ENCODE measurements at regions not wholly inside any gene's neighbourhood (a gene's known extent, or its start where the extent isn't known, plus 50 kb on each side); places are given as distances from the start of the nearest gene placed in this dataset.

- no peak for DNase-seq
- peak overlapping the region in 1 of 2 donors; percentile 35 for H3K27ac ChIP-seq
- 72 to 84% (median 81%) methylated on average over 3 of the region's 3 CpGs for WGBS, 3 donors
- intact Hi-C loops (cut with DNase I), result no loop called here
- H3K4me3 ChIP-seq, result no peak overlapping the region
- H3K27me3 ChIP-seq, result no peaks in the 10 kb centered on the region
- H3K4me1 ChIP-seq (ENCODE audit: insufficient read depth), result peaks cover 2% of the 10 kb centered on the region
- no peaks in the 10 kb centered on the region for H3K36me3 ChIP-seq
- no peaks in the 10 kb centered on the region for H3K9me3 ChIP-seq
- TF ChIP-seq POLR2A (IDR thresholded peaks at IDR 0.05) (no peak), EP300 (IDR thresholded peaks at IDR 0.05) (no peak)
- TF ChIP-seq, protein P1, sequence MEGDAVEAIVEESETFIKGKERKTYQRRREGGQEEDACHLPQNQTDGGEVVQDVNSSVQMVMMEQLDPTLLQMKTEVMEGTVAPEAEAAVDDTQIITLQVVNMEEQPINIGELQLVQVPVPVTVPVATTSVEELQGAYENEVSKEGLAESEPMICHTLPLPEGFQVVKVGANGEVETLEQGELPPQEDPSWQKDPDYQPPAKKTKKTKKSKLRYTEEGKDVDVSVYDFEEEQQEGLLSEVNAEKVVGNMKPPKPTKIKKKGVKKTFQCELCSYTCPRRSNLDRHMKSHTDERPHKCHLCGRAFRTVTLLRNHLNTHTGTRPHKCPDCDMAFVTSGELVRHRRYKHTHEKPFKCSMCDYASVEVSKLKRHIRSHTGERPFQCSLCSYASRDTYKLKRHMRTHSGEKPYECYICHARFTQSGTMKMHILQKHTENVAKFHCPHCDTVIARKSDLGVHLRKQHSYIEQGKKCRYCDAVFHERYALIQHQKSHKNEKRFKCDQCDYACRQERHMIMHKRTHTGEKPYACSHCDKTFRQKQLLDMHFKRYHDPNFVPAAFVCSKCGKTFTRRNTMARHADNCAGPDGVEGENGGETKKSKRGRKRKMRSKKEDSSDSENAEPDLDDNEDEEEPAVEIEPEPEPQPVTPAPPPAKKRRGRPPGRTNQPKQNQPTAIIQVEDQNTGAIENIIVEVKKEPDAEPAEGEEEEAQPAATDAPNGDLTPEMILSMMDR (IDR thresholded peaks at IDR 0.05), result no peak
Measured at GRCh38 chr17:20925091-20925490, 117.7 kb downstream of the USP22 start.

DNA sequence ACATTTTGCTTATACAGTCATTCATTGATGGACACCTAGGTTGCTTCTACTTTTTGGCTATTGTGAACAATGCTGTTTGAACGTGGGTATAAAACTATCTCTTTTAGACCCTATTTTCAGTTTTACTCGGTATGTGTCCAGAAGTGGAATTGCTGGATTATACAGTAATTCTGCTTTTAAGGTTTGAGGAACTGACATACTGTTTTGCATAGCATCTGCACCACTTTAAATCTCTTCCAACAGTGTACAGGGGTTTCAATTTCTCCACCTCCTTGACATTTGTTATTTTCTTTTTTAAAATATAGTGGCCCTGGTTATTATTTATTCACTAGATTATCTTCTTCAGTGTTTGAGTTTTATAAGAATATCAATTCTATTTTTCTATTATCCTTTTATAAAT, 116.9 kb downstream of the USP22 start:
- intact Hi-C loops (cut with DNase I), result no loop called here
- Histone ChIP-seq H3K4me1 (ENCODE audit: insufficient read depth) (peaks cover 2% of the 10 kb centered on the region), H3K27ac (peak overlapping the region in 1 of 2 donors; percentile 35), H3K4me3 (peak overlapping the region; percentile 17), H3K27me3 (no peaks in the 10 kb centered on the region), H3K36me3 (no peaks in the 10 kb centered on the region), H3K9me3 (no peaks in the 10 kb centered on the region)
- no peak for DNase-seq
- 14 to 28% (median 22%) methylated on average over 2 of the region's 2 CpGs for WGBS, 3 donors
- TF ChIP-seq, protein P1 (IDR thresholded peaks at IDR 0.05), result no peak
- TF ChIP-seq EP300 (IDR thresholded peaks at IDR 0.05) (no peak), POLR2A (IDR thresholded peaks at IDR 0.05) (no peak)

DNA sequence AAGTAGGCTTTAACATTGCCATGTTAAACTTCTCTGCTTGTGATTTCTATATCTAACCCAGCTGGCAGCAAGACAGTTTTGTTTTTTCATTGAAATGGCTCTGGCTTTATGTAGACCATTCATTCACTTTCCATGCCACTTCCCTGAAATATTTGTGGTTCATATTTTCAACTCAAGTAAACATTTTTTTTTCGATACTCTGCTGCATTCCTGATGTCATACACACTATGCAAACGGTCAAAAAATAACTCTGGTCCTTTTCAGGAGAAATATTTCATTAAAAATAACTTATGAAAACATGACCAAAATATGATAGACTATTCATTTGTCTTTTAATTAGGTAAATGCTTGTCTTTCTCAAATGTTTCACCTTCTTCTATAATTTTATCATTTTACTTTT, 116.3 kb downstream of the USP22 start:
- TF ChIP-seq EP300 (IDR thresholded peaks at IDR 0.05), result no peak
- TF ChIP-seq POLR2A (IDR thresholded peaks at IDR 0.05), result no peak
- TF ChIP-seq, protein P1 (IDR thresholded peaks at IDR 0.05), result no peak
- Histone ChIP-seq H3K27me3 (no peaks in the 10 kb centered on the region), H3K27ac (no peak overlapping the region), H3K9me3 (no peaks in the 10 kb centered on the region), H3K36me3 (no peaks in the 10 kb centered on the region), H3K4me1 (ENCODE audit: insufficient read depth) (peaks cover 2% of the 10 kb centered on the region), H3K4me3 (peak overlapping the region; percentile 1)
- intact Hi-C loops (cut with DNase I), result no loop called here
- 10 to 21% (median 12%) methylated on average over 2 of the region's 2 CpGs for WGBS, 3 donors
- DNase-seq, result no peak

GRCh38 chr17:20927308-20927977, 115.4 kb downstream of the USP22 start:
- TF ChIP-seq, protein P1 (IDR thresholded peaks at IDR 0.05), result no peak
- TF ChIP-seq EP300 (IDR thresholded peaks at IDR 0.05), result no peak
- no peak for TF ChIP-seq POLR2A (IDR thresholded peaks at IDR 0.05)
- Histone ChIP-seq H3K9me3 (no peaks in the 10 kb centered on the region), H3K4me1 (ENCODE audit: insufficient read depth) (no peaks in the 10 kb centered on the region), H3K36me3 (no peaks in the 10 kb centered on the region), H3K27ac (peak overlapping the region in 1 of 2 donors; percentile 26), H3K4me3 (no peak overlapping the region), H3K27me3 (no peaks in the 10 kb centered on the region)
- 56 to 71% (median 66%) methylated on average over 7 of the region's 7 CpGs for WGBS, 3 donors
- DNase-seq, result peak in 2 of 5 donors; percentile 35 to 44
- intact Hi-C loops (cut with DNase I), result no loop called here
